PFSK-1 (cell line): ENCODE measurements at regions not wholly inside any gene's neighbourhood (a gene's known extent, or its start where the extent isn't known, plus 50 kb on each side); places are given as distances from the start of the nearest gene placed in this dataset.

Experiments used
- FOXP2 ChIP-seq: optimal IDR thresholded peaks from 2 replicates; pipeline ENCODE3; 2011; ENCODE audit warnings: borderline replicate concordance, control low read depth, inconsistent platforms; ENCODE audit not compliant: insufficient read depth; ENCODE audit errors: extremely low read length, extremely low read depth
- POLR2AphosphoS5 ChIP-seq: IDR thresholded peaks from 2 replicates; pipeline ENCODE4 v1.6.1; 2012; ENCODE audit warnings: low read depth, mild to moderate bottlenecking, control low read depth, low read length, moderate library complexity
- REST ChIP-seq, 2 experiments: IDR thresholded peaks; 2 replicates each; pipeline versions ENCODE4 v1.6.1 to v1.8.0; 2011 to 2012; ENCODE audit warnings: low read depth in 2 of 2, low read length in 2 of 2, control low read depth in 1 of 2, inconsistent platforms in 1 of 2, mild to moderate bottlenecking in 1 of 2, moderate library complexity in 1 of 2; ENCODE audit not compliant: insufficient read depth in 1 of 2
- SIN3A ChIP-seq: IDR thresholded peaks from 2 replicates; pipeline ENCODE4 v1.6.1; 2012; ENCODE audit warnings: mild to moderate bottlenecking, low read length, moderate library complexity, borderline replicate concordance; ENCODE audit not compliant: insufficient read depth
- TAF1 ChIP-seq: IDR thresholded peaks from 2 replicates; pipeline ENCODE4 v1.6.1; 2012; ENCODE audit warnings: low read length, control low read depth, borderline replicate concordance; ENCODE audit not compliant: insufficient read depth

DNA sequence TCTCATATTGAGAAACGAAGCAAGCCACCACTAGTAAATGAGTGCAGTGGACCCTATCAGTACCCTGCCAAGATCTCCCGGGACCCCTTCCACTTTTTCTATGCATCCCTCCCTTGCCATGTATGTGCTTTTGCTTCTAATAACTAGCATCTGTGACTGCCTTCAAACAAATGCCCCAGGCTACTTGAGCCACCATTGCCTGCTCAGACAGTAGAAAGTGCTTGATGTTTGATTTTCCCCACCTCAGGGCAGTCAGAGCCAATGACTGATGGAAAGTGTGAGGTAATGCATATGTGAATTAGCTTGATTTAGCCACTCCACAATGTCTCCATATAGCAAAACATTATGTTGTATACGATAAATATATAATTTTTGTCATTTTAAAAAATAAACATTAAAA lies 797.3 kb upstream of the ACO1 start:
- TF ChIP-seq SIN3A (no peak), FOXP2 (no peak), TAF1 (no peak), REST (IDR thresholded peaks at IDR 0.05; ENCODE audit: insufficient read depth in 1 of 2, low read depth in 2 of 2, low read length in 2 of 2) (no peak), POLR2AphosphoS5 (no peak)

GRCh38 chr9:31588006-31588405 lies 796.4 kb upstream of the ACO1 start:
- TF ChIP-seq TAF1 (no peak), FOXP2 (no peak), REST (IDR thresholded peaks at IDR 0.05; ENCODE audit: insufficient read depth in 1 of 2, low read depth in 2 of 2, low read length in 2 of 2) (no peak), POLR2AphosphoS5 (no peak)

DNA sequence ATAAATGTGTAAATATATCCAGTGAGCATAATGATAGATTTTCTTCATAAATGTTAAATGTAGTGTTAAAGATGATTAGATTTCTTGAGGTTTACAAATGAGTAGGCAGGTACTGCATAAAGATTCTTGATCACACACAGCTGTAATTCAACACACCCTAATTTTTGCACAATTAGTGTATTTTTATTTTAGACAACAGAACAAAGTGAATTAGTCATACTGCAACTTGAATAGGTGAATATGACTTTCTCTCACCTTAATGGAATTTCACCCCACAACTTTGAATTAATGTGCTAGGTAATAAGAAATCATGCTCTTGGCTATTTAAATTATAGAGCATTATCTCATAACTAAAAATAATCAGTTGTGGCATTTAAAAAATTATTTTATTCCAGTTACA lies 795.7 kb upstream of the ACO1 start:
- TF ChIP-seq FOXP2 (no peak), SIN3A (no peak), REST (IDR thresholded peaks at IDR 0.05; ENCODE audit: insufficient read depth in 1 of 2, low read depth in 2 of 2, low read length in 2 of 2) (no peak), TAF1 (no peak), POLR2AphosphoS5 (no peak)

DNA sequence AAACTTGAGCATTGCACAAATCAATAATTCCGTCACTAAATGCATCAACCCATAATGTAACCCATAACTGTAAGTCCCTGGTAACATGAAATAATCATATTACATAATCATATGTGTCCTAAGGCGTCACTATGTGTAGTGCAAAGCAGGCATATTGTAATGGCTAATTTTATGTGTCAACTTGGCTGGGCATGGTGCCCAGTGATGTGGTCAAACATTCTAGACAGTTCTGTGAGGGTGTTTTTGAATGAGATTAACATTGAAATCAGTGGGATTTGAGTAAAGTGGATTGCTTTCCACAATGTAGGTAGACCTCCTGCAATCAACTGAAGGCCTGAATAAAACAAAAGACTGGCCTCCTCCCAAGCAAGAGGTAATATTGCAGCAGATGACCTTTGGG lies 794.4 kb upstream of the ACO1 start:
- TF ChIP-seq POLR2AphosphoS5 (no peak), REST (IDR thresholded peaks at IDR 0.05; ENCODE audit: insufficient read depth in 1 of 2, low read depth in 2 of 2, low read length in 2 of 2) (no peak), TAF1 (no peak)

DNA sequence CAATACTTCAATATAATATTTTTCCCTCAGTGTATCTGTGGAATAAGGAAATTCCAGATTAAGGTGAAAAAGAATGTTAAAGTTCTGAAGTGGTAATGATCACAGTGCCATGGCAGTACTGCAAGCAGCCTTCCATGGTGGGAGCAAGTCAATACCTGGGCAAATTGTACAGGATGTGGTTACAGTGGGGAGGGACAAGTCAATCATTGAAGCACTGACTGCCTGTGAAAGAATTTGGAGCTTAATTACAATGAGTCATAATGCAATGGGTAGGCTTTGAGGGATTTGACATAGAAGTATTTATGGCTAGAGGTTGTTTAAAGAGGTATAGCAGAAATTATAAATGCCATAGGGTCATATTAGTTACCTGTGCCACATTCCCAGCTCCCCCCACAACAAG lies 786.5 kb upstream of the ACO1 start:
- TF ChIP-seq TAF1 (peak; percentile 26; the same call in 1 of the 2 replicates), FOXP2 (no peak)
